HUES64 (cell line): ENCODE measurements at regions not wholly inside any gene's neighbourhood (a gene's known extent, or its start where the extent isn't known, plus 50 kb on each side); places are given as distances from the start of the nearest gene placed in this dataset.
"Not testable (repeated sequence)": the region's sequence is repeated elsewhere in the genome, so short reads cannot be mapped to it uniquely, and the experiment has no call there.

Experiments used
- H3K27ac ChIP-seq: 2 replicates; pipeline ENCODE4 v1.7.0; 2013; ENCODE audit warnings: low read depth, low read length, inconsistent platforms
- H3K27me3 ChIP-seq: 2 replicates; pipeline ENCODE4 v1.6.1; 2013; ENCODE audit warnings: mild to moderate bottlenecking, low read length; ENCODE audit not compliant: insufficient read depth
- H3K36me3 ChIP-seq: 2 replicates; pipeline ENCODE4 v1.6.1; 2013; ENCODE audit warnings: mild to moderate bottlenecking, low read length; ENCODE audit not compliant: insufficient read depth
- H3K4me1 ChIP-seq: 2 replicates; pipeline ENCODE4 v1.6.1; 2013; ENCODE audit warnings: mild to moderate bottlenecking, low read length, moderate library complexity; ENCODE audit not compliant: insufficient read depth
- H3K4me3 ChIP-seq: 2 replicates; pipeline ENCODE4 v1.5.1; 2013; ENCODE audit warnings: mild to moderate bottlenecking, low read length, moderate library complexity
- H3K9ac ChIP-seq: 2 replicates; pipeline ENCODE4 v1.6.1; 2013; ENCODE audit warnings: mild to moderate bottlenecking, low read depth, low read length
- H3K9me3 ChIP-seq: 2 replicates; pipeline ENCODE4 v1.6.1; 2013; ENCODE audit warnings: low read depth, low read length; ENCODE audit not compliant: insufficient read depth
- WGBS: fragments of 150-250, 120-280 bp; methylation state at CpG from one replicate; pipeline ENCODE4 v1.1.7; 2013; ENCODE audit warnings: missing lambda C conversion rate; 5-methylcytosine and 5-hydroxymethylcytosine counted together

DNA sequence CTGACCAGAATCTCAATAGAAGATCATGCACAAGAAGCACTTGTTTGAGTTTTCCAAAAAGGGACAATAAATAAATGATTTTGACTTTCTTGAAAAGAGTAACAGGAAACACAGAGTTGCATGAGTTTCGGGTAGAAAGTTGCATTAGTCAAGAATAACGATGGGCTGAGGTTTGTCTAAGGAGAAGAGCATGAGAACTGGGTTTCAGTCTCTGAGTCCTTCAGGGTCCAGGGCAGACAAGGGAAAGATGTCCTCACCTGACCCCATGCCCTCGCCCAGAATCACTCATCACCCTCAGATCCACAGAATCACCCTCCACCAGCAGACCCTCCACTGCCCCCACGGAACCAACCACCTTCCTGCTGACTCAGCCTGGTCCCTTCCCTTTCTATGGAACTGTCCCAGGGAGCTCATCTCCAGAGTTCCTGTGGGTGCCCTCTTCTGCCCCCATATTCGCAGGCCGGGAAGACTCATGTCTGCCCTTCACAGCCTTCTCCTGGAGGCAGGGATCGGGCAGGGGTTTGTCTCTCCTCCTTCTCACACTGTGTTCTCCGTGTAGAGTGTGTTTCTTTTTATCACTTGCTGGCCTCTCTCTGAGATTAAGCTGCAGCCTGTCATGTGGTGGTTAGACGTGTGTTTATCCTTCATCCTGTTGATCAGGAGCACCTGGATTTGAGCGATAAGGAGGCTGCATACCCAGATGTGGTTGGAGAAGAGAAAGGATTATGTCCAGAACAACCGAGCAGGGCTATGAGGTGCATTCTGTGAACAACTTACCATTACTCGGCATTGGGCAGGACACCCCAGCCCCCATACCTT lies 442.6 kb downstream of the MAT2B start:
- Histone ChIP-seq H3K36me3 (no peaks in the 10 kb centered on the region), H3K4me1 (no peaks in the 10 kb centered on the region), H3K4me3 (no peak overlapping the region), H3K27ac (no peak overlapping the region), H3K9ac (no peak overlapping the region), H3K27me3 (no peaks in the 10 kb centered on the region), H3K9me3 (no peaks in the 10 kb centered on the region)
- 87% methylated on average over 12 of the region's 12 CpGs for WGBS

GRCh38 chr5:163950248-163950647 lies 444.8 kb downstream of the MAT2B start:
- H3K36me3 ChIP-seq: no peaks in the 10 kb centered on the region
- H3K4me1 ChIP-seq: no peaks in the 10 kb centered on the region
- 85% methylated on average over 3 of the region's 3 CpGs for WGBS
- H3K27me3 ChIP-seq: no peaks in the 10 kb centered on the region
- H3K9me3 ChIP-seq: no peaks in the 10 kb centered on the region
- H3K9ac ChIP-seq: no peak overlapping the region
- H3K4me3 ChIP-seq: no peak overlapping the region
- H3K27ac ChIP-seq: no peak overlapping the region

GRCh38 chr5:163951069-163951468 lies 445.6 kb downstream of the MAT2B start:
- 91% methylated on average over 4 of the region's 4 CpGs for WGBS
- Histone ChIP-seq H3K9ac (no peak overlapping the region), H3K4me1 (no peaks in the 10 kb centered on the region), H3K27ac (no peak overlapping the region), H3K9me3 (no peaks in the 10 kb centered on the region), H3K36me3 (no peaks in the 10 kb centered on the region), H3K4me3 (no peak overlapping the region), H3K27me3 (no peaks in the 10 kb centered on the region)

DNA sequence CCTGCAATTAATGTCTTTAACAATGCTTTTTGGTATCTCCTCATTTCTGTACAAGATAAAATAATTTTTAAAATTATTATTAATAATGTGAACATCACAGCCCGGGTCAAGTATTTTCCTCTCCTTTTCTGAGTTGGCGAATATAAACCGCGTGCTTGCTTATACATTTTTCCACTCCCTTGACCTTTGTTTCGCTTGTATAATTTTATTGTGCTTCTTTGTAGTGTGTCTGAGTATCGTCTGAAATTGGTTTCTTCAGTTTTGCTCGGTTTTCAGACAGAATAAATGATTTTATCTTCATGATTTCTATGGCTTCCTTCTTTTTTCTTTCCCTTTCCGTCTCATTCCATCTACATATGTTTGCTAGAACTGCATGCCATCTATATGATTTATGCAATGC lies 448.5 kb downstream of the MAT2B start:
- Histone ChIP-seq H3K9me3 (no peaks in the 10 kb centered on the region), H3K36me3 (no peaks in the 10 kb centered on the region), H3K27me3 (no peaks in the 10 kb centered on the region), H3K27ac (no peak overlapping the region), H3K4me1 (no peaks in the 10 kb centered on the region), H3K4me3 (no peak overlapping the region), H3K9ac (no peak overlapping the region)
- WGBS: 75% methylated on average over 5 of the region's 8 CpGs

DNA sequence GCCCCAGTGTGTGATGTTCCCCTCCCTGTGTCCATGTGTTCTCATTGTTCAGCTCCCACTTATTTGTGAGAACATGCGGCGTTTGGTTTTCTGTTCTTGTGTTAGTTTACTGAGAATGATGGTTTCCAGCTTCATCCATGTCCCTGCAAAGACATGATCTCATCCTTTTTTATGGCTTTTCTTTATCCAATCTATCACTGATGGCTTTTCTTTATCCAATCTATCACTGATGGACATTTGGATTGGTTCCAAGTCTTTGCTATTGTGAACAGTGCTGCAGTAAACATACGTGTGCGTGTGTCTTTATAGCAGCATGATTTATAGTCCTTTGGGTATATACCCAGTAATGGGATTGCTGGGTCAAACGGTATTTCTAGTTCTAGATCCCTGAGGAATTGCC lies 455.8 kb downstream of the MAT2B start:
- H3K9me3 ChIP-seq, H3K4me3 ChIP-seq, H3K36me3 ChIP-seq: not testable (repeated sequence)

GRCh38 chr5:163963881-163964280 lies 458.5 kb downstream of the MAT2B start:
- Histone ChIP-seq H3K27ac (no peak overlapping the region), H3K4me3 (no peak overlapping the region), H3K4me1 (peaks cover 6% of the 10 kb centered on the region), H3K9ac (no peak overlapping the region), H3K9me3 (no peaks in the 10 kb centered on the region), H3K27me3 (no peaks in the 10 kb centered on the region), H3K36me3 (no peaks in the 10 kb centered on the region)
- 97% methylated on average over 9 of the region's 9 CpGs for WGBS

More for the DNA sequence above, 455.8 kb downstream of the MAT2B start:
- not testable (repeated sequence) for H3K9ac ChIP-seq, H3K27ac ChIP-seq, H3K4me1 ChIP-seq, H3K27me3 ChIP-seq
- 87% methylated on average over 2 of the region's 5 CpGs for WGBS

GRCh38 chr5:163964671-163965070 lies 459.3 kb downstream of the MAT2B start:
- no peaks in the 10 kb centered on the region for H3K9me3 ChIP-seq
- WGBS: 94% methylated on average over 3 of the region's 3 CpGs
- H3K27me3 ChIP-seq: no peaks in the 10 kb centered on the region
- H3K4me1 ChIP-seq: peaks cover 6% of the 10 kb centered on the region
- no peaks in the 10 kb centered on the region for H3K36me3 ChIP-seq
- H3K4me3 ChIP-seq: no peak overlapping the region
- H3K9ac ChIP-seq: no peak overlapping the region
- H3K27ac ChIP-seq: no peak overlapping the region

- no peak overlapping the region for H3K27ac ChIP-seq
- no peak overlapping the region for H3K9ac ChIP-seq
- peaks cover 6% of the 10 kb centered on the region for H3K4me1 ChIP-seq
- H3K27me3 ChIP-seq: no peaks in the 10 kb centered on the region
- H3K36me3 ChIP-seq: no peaks in the 10 kb centered on the region
- no peaks in the 10 kb centered on the region for H3K9me3 ChIP-seq
- 77% methylated on average over 1 of the region's 1 CpG for WGBS
- H3K4me3 ChIP-seq: no peak overlapping the region
Observed at GRCh38 chr5:163967268-163967667, 461.8 kb downstream of the MAT2B start.

GRCh38 chr5:163968651-163969050 lies 463.2 kb downstream of the MAT2B start:
- Histone ChIP-seq H3K27me3 (no peaks in the 10 kb centered on the region), H3K4me1 (peaks cover 6% of the 10 kb centered on the region), H3K27ac (no peak overlapping the region), H3K9ac (no peak overlapping the region), H3K9me3 (no peaks in the 10 kb centered on the region), H3K36me3 (no peaks in the 10 kb centered on the region), H3K4me3 (no peak overlapping the region)
- 86% methylated on average over 1 of the region's 2 CpGs for WGBS

DNA sequence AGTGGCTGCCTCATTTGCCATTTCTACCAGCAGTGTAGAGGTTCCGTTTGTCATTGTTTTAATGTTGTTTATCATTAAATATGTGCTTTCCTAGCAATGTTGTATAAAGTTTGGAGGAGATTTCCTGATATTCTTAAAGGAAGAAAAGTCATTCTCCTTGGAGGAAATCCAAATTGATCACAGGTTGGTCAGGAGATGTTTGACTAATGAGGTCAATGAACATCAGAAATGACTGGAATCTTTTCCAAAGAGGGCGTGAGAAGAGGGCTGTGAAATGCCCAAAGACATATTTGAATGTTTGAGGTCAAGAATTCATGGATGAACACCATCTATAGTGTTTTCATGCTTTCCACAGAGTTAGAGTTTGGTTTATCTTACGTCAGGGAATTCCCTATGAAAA lies 471.3 kb downstream of the MAT2B start:
- no peaks in the 10 kb centered on the region for H3K27me3 ChIP-seq
- 99% methylated on average over 2 of the region's 3 CpGs for WGBS

DNA sequence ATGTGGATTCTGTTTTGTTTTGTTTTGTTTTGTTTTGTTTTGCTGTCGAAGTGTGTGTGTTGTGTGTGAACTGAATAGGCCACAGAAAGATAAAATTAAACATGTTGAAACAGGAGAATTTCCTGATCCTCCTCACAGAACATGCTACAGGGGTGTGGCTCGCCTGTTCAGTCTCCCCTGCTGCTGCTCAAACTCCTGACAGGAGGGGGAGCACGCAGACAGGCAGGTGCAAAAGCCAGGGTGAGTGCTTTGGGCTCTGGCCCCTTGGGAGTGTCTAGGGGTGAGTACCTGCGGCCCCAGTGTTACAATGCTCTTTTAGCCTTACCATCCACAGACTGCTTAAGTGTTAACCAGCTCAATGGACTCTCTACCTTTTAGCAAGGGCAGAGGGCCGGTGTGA lies 473.5 kb downstream of the MAT2B start:
- Histone ChIP-seq H3K4me3 (no peak overlapping the region), H3K27me3 (no peaks in the 10 kb centered on the region), H3K36me3 (no peaks in the 10 kb centered on the region), H3K9ac (no peak overlapping the region), H3K27ac (no peak overlapping the region), H3K9me3 (no peaks in the 10 kb centered on the region), H3K4me1 (no peaks in the 10 kb centered on the region)
- 55% methylated on average over 5 of the region's 5 CpGs for WGBS

More for the DNA sequence above, 471.3 kb downstream of the MAT2B start:
- no peaks in the 10 kb centered on the region for H3K4me1 ChIP-seq
- no peak overlapping the region for H3K27ac ChIP-seq
- no peaks in the 10 kb centered on the region for H3K9me3 ChIP-seq
- H3K9ac ChIP-seq: no peak overlapping the region
- no peak overlapping the region for H3K4me3 ChIP-seq
- H3K36me3 ChIP-seq: no peaks in the 10 kb centered on the region

- no peaks in the 10 kb centered on the region for H3K9me3 ChIP-seq
- H3K27ac ChIP-seq: no peak overlapping the region
- H3K4me1 ChIP-seq: no peaks in the 10 kb centered on the region
- H3K4me3 ChIP-seq: no peak overlapping the region
- 83% methylated on average over 4 of the region's 4 CpGs for WGBS
- no peaks in the 10 kb centered on the region for H3K36me3 ChIP-seq
- H3K9ac ChIP-seq: no peak overlapping the region
- H3K27me3 ChIP-seq: no peaks in the 10 kb centered on the region
Observed at GRCh38 chr5:163988566-163988965, 483.1 kb downstream of the MAT2B start.
